ENCODE measurements at regions not wholly inside any gene's neighbourhood (a gene's known extent, or its start where the extent isn't known, plus 50 kb on each side); places are given as distances from the start of the nearest gene placed in this dataset.
"Not testable (repeated sequence)": the region's sequence is repeated elsewhere in the genome, so short reads cannot be mapped to it uniquely, and the experiment has no call there.

GRCh38 chr1:81738875-81739274 is 61.9 kb upstream of the ADGRL2 start:
- peaks cover 10% of the 10 kb centered on the region for H3K4me1 Mint-ChIP-seq (ENCODE audit: low read depth, unreplicated experiment)
- intact Hi-C loops (cut with micrococcal nuclease; ENCODE audit: unreplicated experiment) = no loop called here
- CTCF ChIA-PET = no interaction called here
- no peaks in the 10 kb centered on the region for H3K36me3 Mint-ChIP-seq (ENCODE audit: insufficient read depth, unreplicated experiment)
- DNase-seq = no peak
- TF ChIP-seq, protein P1, sequence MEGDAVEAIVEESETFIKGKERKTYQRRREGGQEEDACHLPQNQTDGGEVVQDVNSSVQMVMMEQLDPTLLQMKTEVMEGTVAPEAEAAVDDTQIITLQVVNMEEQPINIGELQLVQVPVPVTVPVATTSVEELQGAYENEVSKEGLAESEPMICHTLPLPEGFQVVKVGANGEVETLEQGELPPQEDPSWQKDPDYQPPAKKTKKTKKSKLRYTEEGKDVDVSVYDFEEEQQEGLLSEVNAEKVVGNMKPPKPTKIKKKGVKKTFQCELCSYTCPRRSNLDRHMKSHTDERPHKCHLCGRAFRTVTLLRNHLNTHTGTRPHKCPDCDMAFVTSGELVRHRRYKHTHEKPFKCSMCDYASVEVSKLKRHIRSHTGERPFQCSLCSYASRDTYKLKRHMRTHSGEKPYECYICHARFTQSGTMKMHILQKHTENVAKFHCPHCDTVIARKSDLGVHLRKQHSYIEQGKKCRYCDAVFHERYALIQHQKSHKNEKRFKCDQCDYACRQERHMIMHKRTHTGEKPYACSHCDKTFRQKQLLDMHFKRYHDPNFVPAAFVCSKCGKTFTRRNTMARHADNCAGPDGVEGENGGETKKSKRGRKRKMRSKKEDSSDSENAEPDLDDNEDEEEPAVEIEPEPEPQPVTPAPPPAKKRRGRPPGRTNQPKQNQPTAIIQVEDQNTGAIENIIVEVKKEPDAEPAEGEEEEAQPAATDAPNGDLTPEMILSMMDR (IDR thresholded peaks at IDR 0.05; ENCODE audit: unreplicated experiment) = no peak
- H3K4me3 Mint-ChIP-seq (ENCODE audit: low read depth, unreplicated experiment) = no peak overlapping the region
- H3K27ac Mint-ChIP-seq (ENCODE audit: unreplicated experiment) = peak overlapping the region; percentile 17
- no peaks in the 10 kb centered on the region for H3K9me3 Mint-ChIP-seq (ENCODE audit: low read depth, unreplicated experiment)
- H3K27me3 Mint-ChIP-seq (ENCODE audit: unreplicated experiment) = no peaks in the 10 kb centered on the region
- BruUV-seq (replicated peaks) = no TSS peak

- Mint-ChIP-seq H3K9me3 (ENCODE audit: low read depth, unreplicated experiment) (no peaks in the 10 kb centered on the region), H3K4me1 (ENCODE audit: low read depth, unreplicated experiment) (peaks cover 37% of the 10 kb centered on the region), H3K36me3 (ENCODE audit: insufficient read depth, unreplicated experiment) (peaks cover 8% of the 10 kb centered on the region), H3K4me3 (ENCODE audit: low read depth, unreplicated experiment) (no peak overlapping the region), H3K27me3 (ENCODE audit: unreplicated experiment) (no peaks in the 10 kb centered on the region), H3K27ac (ENCODE audit: unreplicated experiment) (no peak overlapping the region)
- DNase-seq = no peak
- TF ChIP-seq, protein P1 (IDR thresholded peaks at IDR 0.05; ENCODE audit: unreplicated experiment) = no peak
- no TSS peak for BruUV-seq (replicated peaks)
- CTCF ChIA-PET = no interaction called here
- intact Hi-C loops (cut with micrococcal nuclease; ENCODE audit: unreplicated experiment) = no loop called here
Measured at GRCh38 chr1:81733480-81733879, 67.3 kb upstream of the ADGRL2 start.

DNA sequence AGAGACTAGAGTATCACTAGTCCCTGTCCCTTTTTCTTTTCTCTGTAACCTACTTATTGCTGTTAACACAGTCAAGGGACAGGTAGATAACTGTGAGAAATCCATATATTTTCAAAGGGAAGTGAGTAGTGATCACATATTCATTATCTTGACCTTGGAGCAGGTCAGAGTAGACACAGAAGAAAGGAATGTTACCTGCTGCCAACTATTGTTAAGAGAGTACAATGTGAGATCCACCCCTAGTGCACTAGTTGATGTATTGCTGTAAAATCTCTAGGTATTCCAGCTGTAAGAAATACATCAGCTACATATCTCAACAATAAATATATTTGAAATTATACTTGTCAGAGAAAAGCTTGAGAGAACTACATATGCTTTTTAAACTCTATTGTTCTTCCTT is 68.7 kb upstream of the ADGRL2 start:
- no peaks in the 10 kb centered on the region for H3K9me3 Mint-ChIP-seq (ENCODE audit: low read depth, unreplicated experiment)
- H3K36me3 Mint-ChIP-seq (ENCODE audit: insufficient read depth, unreplicated experiment) = peaks cover 8% of the 10 kb centered on the region
- no peaks in the 10 kb centered on the region for H3K27me3 Mint-ChIP-seq (ENCODE audit: unreplicated experiment)
- peak overlapping the region; percentile 52 for H3K4me3 Mint-ChIP-seq (ENCODE audit: low read depth, unreplicated experiment)
- H3K27ac Mint-ChIP-seq (ENCODE audit: unreplicated experiment) = peak overlapping the region; percentile 88
- H3K4me1 Mint-ChIP-seq (ENCODE audit: low read depth, unreplicated experiment) = peaks cover 37% of the 10 kb centered on the region
- TF ChIP-seq, protein P1 (IDR thresholded peaks at IDR 0.05; ENCODE audit: unreplicated experiment) = no peak
- no TSS peak for BruUV-seq (replicated peaks)
- intact Hi-C loops (cut with micrococcal nuclease; ENCODE audit: unreplicated experiment) = loop anchor here (2.0 kb wide), 1 partner anchor 51 kb away; no protein-coding TSS in a partner anchor
- CTCF ChIA-PET = interaction anchor here (0.6 to 1.3 kb wide), 2 partner anchors 182 to 522 kb away, joined by 4 to 5 read pairs; no protein-coding TSS in a partner anchor
- DNase-seq = no peak

- Mint-ChIP-seq H3K9me3 (ENCODE audit: low read depth, unreplicated experiment) (no peaks in the 10 kb centered on the region), H3K27ac (ENCODE audit: unreplicated experiment) (peak overlapping the region; percentile 88), H3K27me3 (ENCODE audit: unreplicated experiment) (no peaks in the 10 kb centered on the region), H3K4me3 (ENCODE audit: low read depth, unreplicated experiment) (peak overlapping the region; percentile 52), H3K36me3 (ENCODE audit: insufficient read depth, unreplicated experiment) (peaks cover 8% of the 10 kb centered on the region), H3K4me1 (ENCODE audit: low read depth, unreplicated experiment) (peaks cover 37% of the 10 kb centered on the region)
- DNase-seq = peak; percentile 13
- BruUV-seq (replicated peaks) = no TSS peak
- TF ChIP-seq, protein P1 (IDR thresholded peaks at IDR 0.05; ENCODE audit: unreplicated experiment) = no peak
- intact Hi-C loops (cut with micrococcal nuclease; ENCODE audit: unreplicated experiment) = loop anchor here (2.0 kb wide), 1 partner anchor 50 kb away; no protein-coding TSS in a partner anchor
- CTCF ChIA-PET = interaction anchor here (0.6 kb wide), 2 partner anchors 59 to 844 kb away, joined by 3 to 4 read pairs; no protein-coding TSS in a partner anchor
Measured at GRCh38 chr1:81730881-81731280, 69.9 kb upstream of the ADGRL2 start.

GRCh38 chr1:81730299-81730698 is 70.4 kb upstream of the ADGRL2 start:
- not testable (repeated sequence) for H3K27me3 Mint-ChIP-seq (ENCODE audit: unreplicated experiment); H3K36me3 Mint-ChIP-seq (ENCODE audit: insufficient read depth, unreplicated experiment); H3K9me3 Mint-ChIP-seq (ENCODE audit: low read depth, unreplicated experiment); BruUV-seq (replicated peaks); H3K4me3 Mint-ChIP-seq (ENCODE audit: low read depth, unreplicated experiment); DNase-seq
- Mint-ChIP-seq H3K4me1 (ENCODE audit: low read depth, unreplicated experiment) (peaks cover 37% of the 10 kb centered on the region), H3K27ac (ENCODE audit: unreplicated experiment) (peak overlapping the region; percentile 88)
- CTCF ChIA-PET = interaction anchor here (0.6 kb wide), 1 partner anchor 844 kb away, joined by 4 read pairs; no protein-coding TSS in a partner anchor
- intact Hi-C loops (cut with micrococcal nuclease; ENCODE audit: unreplicated experiment) = loop anchor here (2.0 kb wide), 1 partner anchor 49 kb away; no protein-coding TSS in a partner anchor
